Natural killer cell treated with Interleukin-12 subunit alpha and Interleukin-12 subunit beta and Interleukin-15 and Interleukin-18, amount 100 ng/mL, for 72 hours (primary cell): ENCODE measurements at regions not wholly inside any gene's neighbourhood (a gene's known extent, or its start where the extent isn't known, plus 50 kb on each side); places are given as distances from the start of the nearest gene placed in this dataset.

Experiments used
- ATAC-seq, 2 donors: fragments of 150-1000 bp; cut with Tn5 transposase in 1 of 2; sonication (Bioruptor Pico), chemical (Tn5 transposase) in 1 of 2; 2 replicates each; pipeline ENCODE4 v1.10.0; 2021
- DNase-seq: peaks from one replicate; pipeline ENCODE4 v3.0.0; 2022; ENCODE audit warnings: low spot score
- H3K27ac Mint-ChIP-seq, 2 donors: 1 replicate in 1 of 2; 2 replicates in 1 of 2; pipeline ENCODE4 v1.8.0; 2022; ENCODE audit warnings: mixed read lengths in 2 of 2, mild to moderate bottlenecking in 1 of 2, moderate library complexity in 1 of 2
- H3K27me3 Mint-ChIP-seq, 2 donors: 1 replicate in 1 of 2; 2 replicates in 1 of 2; pipeline ENCODE4 v1.8.0; 2022; ENCODE audit warnings: mixed read lengths in 2 of 2
- H3K36me3 Mint-ChIP-seq: one replicate; pipeline ENCODE4 v1.8.0; 2022; ENCODE audit warnings: mixed read lengths
- H3K4me1 Mint-ChIP-seq, 2 donors: 1 replicate in 1 of 2; 2 replicates in 1 of 2; pipeline ENCODE4 v1.8.0; 2022; ENCODE audit warnings: low read depth in 2 of 2, mixed read lengths in 2 of 2, mild to moderate bottlenecking in 1 of 2
- H3K4me3 Mint-ChIP-seq: one replicate; pipeline ENCODE4 v1.8.0; 2022; ENCODE audit warnings: mixed read lengths
- H3K9me3 Mint-ChIP-seq: 2 replicates; pipeline ENCODE4 v1.8.0; 2022; ENCODE audit warnings: mixed read lengths

DNA sequence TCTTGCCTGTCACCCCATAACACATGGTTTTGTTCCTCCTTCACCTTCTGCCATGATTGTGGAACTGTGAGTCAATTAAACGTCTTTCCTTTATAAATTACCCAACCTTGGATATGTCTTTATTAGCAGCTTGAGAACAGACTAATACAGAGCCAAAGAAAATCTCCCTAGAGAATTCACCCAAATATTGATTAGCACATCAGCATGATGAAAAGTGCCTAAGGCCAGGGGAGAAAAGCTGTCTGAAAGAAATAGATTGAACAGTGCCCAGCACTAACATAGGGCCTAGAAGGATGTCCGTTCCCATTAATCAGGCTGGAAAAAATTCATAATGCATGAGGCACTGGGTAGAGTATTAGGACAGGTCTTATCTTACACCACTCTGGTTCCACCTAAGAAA is 111.9 kb upstream of the CALN1 start:
- Mint-ChIP-seq H3K4me1 (no peaks in the 10 kb centered on the region), H3K27me3 (peaks cover 0 to 5% of the 10 kb centered on the region in 2 donors), H3K9me3 (no peaks in the 10 kb centered on the region), H3K27ac (no peak overlapping the region), H3K36me3 (no peaks in the 10 kb centered on the region), H3K4me3 (no peak overlapping the region)
- ATAC-seq, result no peak
- DNase-seq, result no peak

DNA sequence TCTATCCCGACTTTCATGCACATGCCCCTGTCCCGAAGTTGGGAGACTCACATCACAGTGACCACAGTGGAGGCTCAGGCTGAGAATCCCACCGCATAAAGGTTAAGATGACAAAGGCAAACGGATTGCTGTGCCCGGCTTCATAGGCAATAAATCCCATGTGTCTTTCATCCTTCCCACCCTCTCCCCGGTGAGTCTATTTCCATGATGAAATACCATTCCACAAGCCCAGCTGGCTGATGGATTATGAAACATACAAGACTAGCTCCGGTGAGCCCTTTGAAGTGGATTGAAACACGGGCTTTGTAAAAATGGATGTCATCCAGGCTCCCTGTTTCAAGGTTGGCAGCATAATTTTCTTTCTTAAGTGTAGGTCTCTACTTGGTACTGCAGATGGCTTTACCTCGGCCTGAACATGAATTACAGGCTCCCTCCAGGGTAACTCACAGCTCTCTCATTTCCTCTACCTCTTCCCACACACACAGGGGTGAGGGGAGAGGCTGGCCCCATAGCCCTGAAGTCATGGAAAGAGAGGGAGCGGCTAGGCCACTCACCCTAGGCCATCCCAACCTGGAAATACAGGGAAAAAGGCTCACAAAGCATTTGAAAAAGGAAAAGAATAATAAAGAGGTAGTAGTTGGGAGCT is 92.0 kb upstream of the CALN1 start:
- Mint-ChIP-seq H3K27ac (no peak overlapping the region), H3K9me3 (no peaks in the 10 kb centered on the region), H3K36me3 (no peaks in the 10 kb centered on the region), H3K4me1 (no peaks in the 10 kb centered on the region), H3K4me3 (no peak overlapping the region), H3K27me3 (no peaks in the 10 kb centered on the region)
- DNase-seq (no peak), ATAC-seq (no peak)

DNA sequence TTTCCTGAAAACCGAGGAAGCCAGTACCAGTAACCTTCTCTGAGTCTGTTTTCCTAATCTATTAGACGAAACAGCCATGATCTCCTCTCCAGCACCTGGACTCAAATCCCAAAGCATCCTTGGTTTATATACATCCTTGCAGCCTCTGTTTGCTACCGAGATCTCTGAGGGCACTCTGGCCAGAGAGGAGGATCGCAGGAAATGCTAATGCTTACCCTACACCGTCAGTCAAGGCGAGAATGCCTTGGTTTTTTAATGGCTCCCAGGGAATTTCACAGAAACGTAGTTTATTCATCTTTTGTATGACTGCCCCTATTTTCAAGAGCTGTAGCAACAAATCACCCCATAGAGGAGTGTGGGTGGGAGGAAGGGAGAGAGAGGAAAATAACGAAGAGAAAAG is 91.5 kb upstream of the CALN1 start:
- Mint-ChIP-seq H3K27me3 (no peaks in the 10 kb centered on the region), H3K27ac (no peak overlapping the region), H3K4me3 (no peak overlapping the region), H3K36me3 (no peaks in the 10 kb centered on the region), H3K4me1 (no peaks in the 10 kb centered on the region), H3K9me3 (no peaks in the 10 kb centered on the region)
- ATAC-seq (no peak), DNase-seq (no peak)

DNA sequence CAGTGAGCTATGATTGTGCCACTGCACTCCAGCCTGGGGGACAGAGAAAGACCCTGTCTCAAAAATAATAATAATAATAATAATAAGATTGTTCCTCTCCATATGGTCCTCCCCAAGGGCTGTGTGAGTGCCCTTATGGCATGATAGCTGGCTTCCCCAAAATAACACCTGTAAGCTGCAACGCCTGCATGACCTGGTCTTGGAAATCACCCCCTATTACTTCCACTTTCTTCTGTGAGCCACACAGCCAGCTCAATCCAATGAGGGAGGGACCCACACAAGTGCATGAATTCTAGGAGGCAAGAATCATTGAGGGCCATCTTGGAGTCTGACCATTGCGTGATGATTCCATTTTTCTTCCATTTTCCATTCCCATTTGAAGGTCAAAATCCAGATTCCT is 82.7 kb upstream of the CALN1 start:
- peaks cover 3% of the 10 kb centered on the region for H3K9me3 Mint-ChIP-seq
- peaks cover 0 to 9% of the 10 kb centered on the region in 2 donors for H3K27me3 Mint-ChIP-seq
- peaks cover 0 to 13% of the 10 kb centered on the region in 2 donors for H3K4me1 Mint-ChIP-seq
- ATAC-seq, result no peak
- no peak overlapping the region for H3K27ac Mint-ChIP-seq
- H3K36me3 Mint-ChIP-seq, result no peaks in the 10 kb centered on the region
- no peak for DNase-seq
- H3K4me3 Mint-ChIP-seq, result no peak overlapping the region

DNA sequence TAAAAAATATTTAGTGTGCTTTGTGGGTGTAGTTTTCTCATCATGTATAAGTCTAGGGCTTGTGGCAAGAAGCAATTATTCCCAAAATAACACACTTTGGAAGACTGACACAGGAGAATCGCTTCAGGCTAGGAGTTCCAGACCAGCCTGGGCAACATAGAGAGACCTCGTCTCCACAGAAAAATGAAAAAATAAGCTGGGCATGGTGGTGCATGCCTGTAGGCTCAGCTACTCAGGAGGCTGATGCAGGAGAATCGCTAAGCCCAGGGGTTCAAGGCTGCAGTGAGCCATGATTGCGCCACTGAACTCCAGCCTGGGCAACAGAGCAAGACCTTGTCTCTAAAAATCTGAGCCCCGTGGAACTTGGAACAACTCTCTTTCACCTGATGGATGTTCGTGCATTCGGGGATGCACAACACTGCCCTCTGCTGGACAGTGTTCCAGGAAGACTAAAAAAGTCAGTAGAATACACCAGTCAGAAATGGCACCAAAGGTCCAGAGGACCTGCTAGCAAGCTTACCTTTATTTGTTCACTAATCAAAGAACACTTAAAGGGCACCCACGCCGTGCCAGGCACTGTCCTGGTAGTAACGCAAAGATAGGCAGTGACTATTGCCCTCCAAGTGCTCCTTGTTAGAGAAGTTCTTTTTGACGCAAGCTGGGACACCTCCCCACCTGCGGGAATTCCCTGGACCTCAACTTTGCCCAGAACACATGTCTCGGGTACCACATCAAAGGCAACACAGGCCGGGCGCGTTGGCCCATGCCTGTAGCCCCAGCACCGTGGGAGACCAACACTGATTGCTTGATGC is 81.9 kb upstream of the CALN1 start:
- Mint-ChIP-seq H3K4me3 (no peak overlapping the region), H3K27me3 (peaks cover 0 to 9% of the 10 kb centered on the region in 2 donors), H3K9me3 (peaks cover 3% of the 10 kb centered on the region), H3K27ac (no peak overlapping the region), H3K4me1 (peaks cover 0 to 15% of the 10 kb centered on the region in 2 donors), H3K36me3 (no peaks in the 10 kb centered on the region)
- no peak for DNase-seq
- no peak for ATAC-seq

DNA sequence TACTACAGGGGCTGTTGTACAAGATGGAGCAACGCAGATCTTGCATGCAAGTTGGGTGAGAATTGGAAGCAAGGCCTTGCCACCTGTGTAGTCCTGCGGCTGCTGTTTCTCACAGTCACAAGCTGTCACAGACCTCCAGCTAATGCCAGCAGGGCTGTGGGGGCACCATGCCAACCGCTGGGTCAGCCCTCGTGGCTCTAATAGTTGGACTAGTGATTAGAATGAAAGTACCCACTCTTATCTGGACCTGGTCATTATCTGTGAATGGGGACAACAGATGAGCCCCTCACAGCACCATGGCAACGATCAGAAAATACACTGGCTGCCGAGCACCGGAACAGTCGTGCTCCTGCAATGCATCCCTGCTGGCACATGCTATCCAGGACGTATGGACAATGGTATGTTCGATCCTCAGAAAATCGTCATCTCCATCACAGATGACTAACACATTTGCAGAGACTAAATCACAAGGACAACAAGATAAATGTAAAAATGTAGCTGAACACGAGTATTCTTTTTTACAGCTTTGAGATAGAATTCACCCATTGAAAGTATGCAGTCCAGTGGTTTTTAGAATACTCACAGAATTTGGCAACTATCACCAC is 80.4 kb upstream of the CALN1 start:
- Mint-ChIP-seq H3K27me3 (peaks cover 0 to 6% of the 10 kb centered on the region in 2 donors), H3K36me3 (no peaks in the 10 kb centered on the region), H3K27ac (no peak overlapping the region), H3K4me3 (no peak overlapping the region), H3K9me3 (peaks cover 3% of the 10 kb centered on the region), H3K4me1 (peaks cover 0 to 15% of the 10 kb centered on the region in 2 donors)
- DNase-seq (no peak), ATAC-seq (no peak)

DNA sequence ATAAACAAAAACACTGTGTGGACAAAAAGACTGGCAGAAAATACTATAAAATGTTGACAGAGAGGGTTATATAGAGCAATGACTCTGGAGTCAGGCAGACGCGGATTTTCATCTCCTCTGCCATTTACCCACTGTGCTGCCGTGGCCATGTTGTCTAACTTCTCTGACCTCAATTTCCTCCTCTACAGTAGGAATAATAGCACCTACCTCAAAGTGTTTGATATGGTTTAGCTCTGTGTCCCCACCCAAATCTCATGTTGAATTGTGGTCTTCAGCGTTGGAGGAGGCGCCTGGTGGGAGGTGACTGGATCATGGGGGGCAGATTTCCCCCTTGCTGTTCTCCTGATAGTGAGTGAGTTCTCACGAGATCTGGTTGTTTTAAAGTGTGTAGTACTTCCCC is 78.2 kb upstream of the CALN1 start:
- peaks cover 0 to 15% of the 10 kb centered on the region in 2 donors for H3K4me1 Mint-ChIP-seq
- ATAC-seq, result no peak
- H3K27me3 Mint-ChIP-seq, result peaks cover 0 to 5% of the 10 kb centered on the region in 2 donors

DNA sequence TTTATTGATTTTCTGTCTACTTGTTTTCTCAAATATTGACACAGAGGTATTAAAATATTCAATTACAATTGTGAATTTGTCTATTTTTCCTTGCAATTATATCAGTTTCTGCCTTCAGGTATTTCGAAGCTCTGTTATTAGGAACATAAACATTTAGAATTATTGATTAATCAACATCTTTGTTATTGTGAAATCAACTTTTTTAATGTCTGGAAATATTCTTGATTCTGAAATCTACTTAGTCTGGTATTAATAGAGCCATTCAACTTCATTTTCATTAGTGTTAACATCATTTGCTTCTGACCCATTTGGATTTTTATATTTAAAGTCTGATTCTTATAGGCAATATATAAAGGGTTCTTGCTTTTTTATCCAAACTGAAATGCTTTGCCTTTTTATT is 69.8 kb upstream of the CALN1 start:
- DNase-seq, result no peak
- Mint-ChIP-seq H3K36me3 (no peaks in the 10 kb centered on the region), H3K27me3 (peaks cover 6 to 20% of the 10 kb centered on the region in 2 donors), H3K9me3 (no peaks in the 10 kb centered on the region), H3K4me3 (no peak overlapping the region), H3K4me1 (no peaks in the 10 kb centered on the region), H3K27ac (no peak overlapping the region)
- no peak for ATAC-seq

More for the DNA sequence above, 78.2 kb upstream of the CALN1 start:
- no peak for DNase-seq
- no peak overlapping the region for H3K4me3 Mint-ChIP-seq
- H3K27ac Mint-ChIP-seq, result no peak overlapping the region
- H3K9me3 Mint-ChIP-seq, result peaks cover 3% of the 10 kb centered on the region
- H3K36me3 Mint-ChIP-seq, result no peaks in the 10 kb centered on the region

DNA sequence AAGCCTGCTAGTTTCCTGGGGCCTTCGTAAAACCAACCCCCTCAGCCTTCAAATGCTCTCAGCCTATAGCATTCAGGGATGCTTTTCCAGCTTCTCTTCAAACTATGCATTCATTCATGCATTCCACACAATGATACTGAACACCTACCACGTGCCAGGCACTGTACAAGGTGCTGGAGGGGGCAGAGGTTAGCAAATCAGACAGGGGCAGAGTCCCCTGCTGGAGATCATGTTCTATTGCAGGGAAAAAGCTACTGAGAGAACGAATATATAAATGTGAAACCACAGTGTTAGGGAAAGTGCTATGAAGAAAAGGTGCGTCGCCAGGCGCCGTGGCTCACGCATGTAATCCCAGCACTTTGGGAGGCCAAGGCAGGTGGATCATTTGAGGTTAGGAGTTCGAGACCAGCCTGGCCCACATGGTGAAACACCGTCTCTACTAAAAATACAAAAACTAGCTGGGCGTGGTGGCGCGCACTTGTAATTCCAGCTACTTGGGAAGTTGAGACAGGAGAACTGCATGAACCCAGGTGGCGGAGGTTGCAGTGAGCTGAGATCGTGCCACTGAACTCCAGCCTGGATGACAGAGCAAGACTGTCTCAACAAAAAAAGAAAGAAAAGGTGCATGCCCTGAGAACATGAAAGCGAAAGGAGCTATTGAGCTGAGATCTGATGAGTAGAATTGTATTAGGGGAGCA is 64.6 kb upstream of the CALN1 start:
- DNase-seq (no peak), ATAC-seq (no peak)
- no peak overlapping the region for H3K27ac Mint-ChIP-seq
- peaks cover 2 to 8% of the 10 kb centered on the region in 2 donors for H3K27me3 Mint-ChIP-seq
- no peaks in the 10 kb centered on the region for H3K4me1 Mint-ChIP-seq
- H3K36me3 Mint-ChIP-seq, result no peaks in the 10 kb centered on the region
- H3K9me3 Mint-ChIP-seq, result no peaks in the 10 kb centered on the region
- H3K4me3 Mint-ChIP-seq, result no peak overlapping the region

DNA sequence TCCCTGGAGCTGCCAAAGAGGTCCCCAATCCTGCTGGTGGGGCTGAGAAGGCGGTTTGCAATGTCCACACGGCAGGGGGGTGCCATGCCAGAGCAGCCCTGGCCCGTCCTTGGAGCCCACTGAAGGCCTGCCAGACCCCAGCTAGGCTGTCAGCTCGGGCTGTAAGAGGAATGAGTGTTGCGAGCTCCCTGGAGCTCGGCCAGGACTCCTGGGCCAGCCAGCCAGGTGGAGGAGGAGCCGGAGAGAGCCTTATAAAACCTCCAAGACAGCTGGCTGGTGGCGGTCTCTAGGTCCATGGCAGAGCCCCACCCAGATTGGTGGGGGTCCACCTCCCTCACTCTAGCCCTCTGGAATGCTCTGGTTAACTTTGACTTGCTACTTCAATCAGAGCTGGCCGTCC is 55.1 kb upstream of the CALN1 start:
- Mint-ChIP-seq H3K4me1 (no peaks in the 10 kb centered on the region), H3K36me3 (no peaks in the 10 kb centered on the region)
- peak in 1 of 2 donors; percentile 11 for ATAC-seq

DNA sequence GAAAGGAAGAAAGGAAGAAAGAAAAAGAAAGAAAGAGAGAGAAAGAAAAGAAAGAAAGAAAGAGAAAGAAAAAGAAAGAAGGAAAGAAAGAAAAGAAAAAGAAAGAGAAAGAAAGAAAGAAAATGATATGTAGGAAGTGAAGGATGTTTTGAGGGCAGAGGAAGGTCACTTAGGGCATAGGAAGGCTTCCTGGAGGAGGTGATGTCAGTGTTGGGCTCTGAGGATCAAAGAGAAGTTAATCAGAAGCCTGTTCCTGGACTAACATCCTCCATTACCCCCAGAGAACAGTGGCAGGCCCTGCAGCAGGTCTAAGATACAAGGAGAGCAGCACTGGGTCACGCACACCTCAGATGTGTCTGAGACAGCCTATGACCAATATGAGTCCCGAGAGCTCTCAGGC is 54.7 kb upstream of the CALN1 start:
- no peak for ATAC-seq
- Mint-ChIP-seq H3K4me3 (no peak overlapping the region), H3K36me3 (no peaks in the 10 kb centered on the region), H3K9me3 (no peaks in the 10 kb centered on the region), H3K4me1 (no peaks in the 10 kb centered on the region), H3K27ac (no peak overlapping the region), H3K27me3 (peaks cover 6 to 9% of the 10 kb centered on the region in 2 donors)
- DNase-seq, result no peak

More for the DNA sequence above, 55.1 kb upstream of the CALN1 start:
- Mint-ChIP-seq H3K4me3 (no peak overlapping the region), H3K27me3 (peaks cover 6 to 9% of the 10 kb centered on the region in 2 donors), H3K9me3 (no peaks in the 10 kb centered on the region), H3K27ac (no peak overlapping the region)
- DNase-seq, result no peak

DNA sequence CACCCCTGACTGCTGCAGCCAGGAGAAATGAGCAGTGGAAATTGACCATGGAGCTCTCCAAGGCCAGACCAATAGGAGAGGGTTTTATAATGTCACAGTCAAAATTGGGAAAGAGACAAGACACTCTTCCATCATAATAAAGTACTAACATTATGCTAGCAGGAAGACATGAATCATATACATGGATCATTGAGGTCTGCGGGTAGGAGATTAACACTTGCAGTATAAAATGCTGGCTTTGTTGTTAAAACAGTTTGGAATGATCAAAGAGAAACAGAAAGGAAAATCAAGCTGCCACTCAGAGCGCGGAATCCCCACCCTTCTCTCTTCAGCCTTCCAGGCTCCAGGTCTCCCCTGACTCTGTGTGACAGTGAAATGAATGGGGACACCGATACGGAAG is 53.4 kb upstream of the CALN1 start:
- no peaks in the 10 kb centered on the region for H3K9me3 Mint-ChIP-seq
- H3K4me3 Mint-ChIP-seq, result no peak overlapping the region
- no peak overlapping the region for H3K27ac Mint-ChIP-seq
- H3K27me3 Mint-ChIP-seq, result peaks cover 6 to 9% of the 10 kb centered on the region in 2 donors
- no peak for ATAC-seq
- H3K4me1 Mint-ChIP-seq, result no peaks in the 10 kb centered on the region
- no peaks in the 10 kb centered on the region for H3K36me3 Mint-ChIP-seq
- DNase-seq, result no peak

DNA sequence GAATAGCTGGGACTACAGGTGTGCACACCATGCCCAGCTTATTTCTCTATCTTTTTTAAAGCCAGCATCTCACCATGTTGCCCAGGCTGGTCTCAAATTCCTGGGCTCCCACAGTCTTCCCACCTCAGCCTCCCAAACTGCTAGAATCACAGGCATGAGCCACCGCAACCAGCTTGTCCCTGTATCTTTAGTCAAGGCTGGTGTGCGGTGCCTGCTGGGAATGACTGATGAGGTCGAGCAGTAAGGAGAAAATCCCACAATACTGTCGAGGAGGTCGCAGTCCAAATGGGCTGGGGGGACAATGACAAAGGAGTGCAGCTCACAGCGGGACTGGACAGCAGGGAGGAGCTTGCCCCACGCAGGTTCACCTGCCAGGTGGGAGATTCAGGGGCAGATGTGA is 50.2 kb upstream of the CALN1 start:
- ATAC-seq (no peak), DNase-seq (no peak)
- H3K4me3 Mint-ChIP-seq, result no peak overlapping the region
- H3K27ac Mint-ChIP-seq, result no peak overlapping the region
- H3K9me3 Mint-ChIP-seq, result no peaks in the 10 kb centered on the region
- H3K27me3 Mint-ChIP-seq, result peaks cover 6 to 9% of the 10 kb centered on the region in 2 donors
- no peaks in the 10 kb centered on the region for H3K4me1 Mint-ChIP-seq
- H3K36me3 Mint-ChIP-seq, result no peaks in the 10 kb centered on the region
